HepG2 (cell line): ENCODE measurements at regions not wholly inside any gene's neighbourhood (a gene's known extent, or its start where the extent isn't known, plus 50 kb on each side); places are given as distances from the start of the nearest gene placed in this dataset.

Experiments
- ATAC-seq: fragments of 200-7000 bp; cut with Tn5 transposase; 3 replicates; pipeline ENCODE4 v1.9.1; 2020; ENCODE audit warnings: mild to moderate bottlenecking, moderate library complexity
- BruUV-seq: library from RNA; stranded (reverse); fragments of 400-500 nt; replicated peaks from 2 replicates; lab custom pipeline; 2021; lab: Mats Ljungman, UMichigan
- CTCF ChIA-PET: fragments of 300-600 bp; formaldehyde crosslinking; extraction: SDS; loops from one replicate; lab custom pipeline; 2021; ENCODE audit warnings: low total read pairs, inconsistent platforms, low intra/inter-chr PET ratio; lab: Yijun Ruan, JAX
- POLR2A ChIA-PET: fragments of 350-600 bp; sonication (Branson Sonifier 250); formaldehyde crosslinking; loops from one replicate; lab custom pipeline; 2020; ENCODE audit warnings: antibody characterized with exemption, inconsistent platforms; lab: Yijun Ruan, JAX
- DNase-seq: peaks from one replicate; pipeline ENCODE4 v3.0.0-alpha.2; 2015; ENCODE audit warnings: low spot score
- FAIRE-seq: peaks from 3 replicates; lab custom pipeline; 2011; peaks lifted over from hg19 to GRCh38; lab: Jason Lieb, UNC
- H2AFZ ChIP-seq: one replicate; pipeline ENCODE4 v1.6.1; 2011; ENCODE audit warnings: low read length, inconsistent platforms
- H3K27ac ChIP-seq: fragments of 300-600 bp; 3 replicates; pipeline ENCODE4 v1.8.0; 2011; ENCODE audit warnings: mixed run types, mild to moderate bottlenecking, mixed read lengths, low read length, inconsistent platforms; ENCODE audit not compliant: insufficient read depth; ENCODE audit errors: extremely low read length
- H3K27me3 ChIP-seq, 2 experiments: fragments of 200-600 bp in 1 of 2; 2 replicates in 1 of 2; 3 replicates in 1 of 2; pipeline versions ENCODE4 v1.6.0 to v1.8.0; 2011; ENCODE audit warnings: low read length in 2 of 2, mild to moderate bottlenecking in 2 of 2, moderate library complexity in 2 of 2, inconsistent platforms in 1 of 2; ENCODE audit not compliant: insufficient read depth in 2 of 2, control insufficient read depth in 1 of 2
- H3K36me3 ChIP-seq, 2 experiments: fragments of 200-600 bp in 1 of 2; replicated peaks in 1 of 2; 2 replicates in 1 of 2; 3 replicates in 1 of 2; pipeline versions ENCODE4 v1.5.1 to v1.8.0; 2011; ENCODE audit warnings: low read length in 2 of 2, inconsistent platforms in 1 of 2; ENCODE audit not compliant: insufficient read depth in 2 of 2, control insufficient read depth in 1 of 2
- H3K4me1 ChIP-seq: 2 replicates; pipeline ENCODE4 v1.5.1; 2012; ENCODE audit warnings: low read length, inconsistent platforms; ENCODE audit not compliant: insufficient read depth
- H3K4me2 ChIP-seq: 2 replicates; pipeline ENCODE4 v1.6.0; 2011; ENCODE audit warnings: low read depth, low read length, inconsistent platforms
- H3K4me3 ChIP-seq, 3 experiments: fragments of 200-600 bp in 1 of 3; sonication (generic), shearing (Covaris generic) in 1 of 3; replicated peaks in 1 of 3; 2 replicates each; pipeline ENCODE4 v1.5.1; 2011 to 2016; ENCODE audit warnings: low read length in 3 of 3, inconsistent platforms in 2 of 3, low read depth in 2 of 3, mild to moderate bottlenecking in 2 of 3, control low read depth in 1 of 3, mixed read lengths in 1 of 3; ENCODE audit not compliant: insufficient read depth in 1 of 3
- H3K79me2 ChIP-seq: one replicate; pipeline ENCODE4 v1.6.1; 2011; ENCODE audit warnings: low read length, inconsistent platforms; ENCODE audit not compliant: insufficient read depth
- H3K9ac ChIP-seq: 2 replicates; pipeline ENCODE4 v1.6.0; 2011; ENCODE audit warnings: mild to moderate bottlenecking, low read depth, low read length, inconsistent platforms; ENCODE audit not compliant: insufficient read depth
- H3K9me3 ChIP-seq: 2 replicates; pipeline ENCODE4 v1.5.1; 2012; ENCODE audit warnings: mild to moderate bottlenecking, low read length
- H4K20me1 ChIP-seq: 2 replicates; pipeline ENCODE4 v1.6.0; 2011; ENCODE audit warnings: inconsistent platforms, mild to moderate bottlenecking, low read length, moderate library complexity; ENCODE audit not compliant: insufficient read depth
- CAMTA2 ChIP-seq: sonication (generic); formaldehyde crosslinking; IDR thresholded peaks from 2 replicates; pipeline ENCODE4 v1.4.0; 2020; ENCODE audit warnings: mild to moderate bottlenecking, missing genetic modification reagents, borderline replicate concordance
- DNMT1 ChIP-seq: sonication (generic); formaldehyde crosslinking; IDR thresholded peaks from 2 replicates; pipeline ENCODE4 v1.5.1; 2020; ENCODE audit warnings: mild to moderate bottlenecking, missing genetic modification reagents
- HCFC1 ChIP-seq: fragments of 150-350 bp; IDR thresholded peaks from 2 replicates; pipeline ENCODE4 v1.6.1; 2014; ENCODE audit warnings: low read depth, low read length
- MAFF ChIP-seq: IDR thresholded peaks from 2 replicates; pipeline ENCODE4 v1.6.1; 2011; ENCODE audit warnings: low read depth, low read length, improper control_type of control experiment
- MAFK ChIP-seq, 2 experiments: IDR thresholded peaks in 1 of 2; conservative IDR thresholded peaks in 1 of 2; 2 replicates each; pipeline ENCODE4 v1.6.1; 2011; ENCODE audit warnings: improper control_type of control experiment in 2 of 2, low read length in 2 of 2
- NR3C1 ChIP-seq: sonication (generic); formaldehyde crosslinking; IDR thresholded peaks from 2 replicates; pipeline ENCODE4 v1.4.0; 2020; ENCODE audit warnings: missing genetic modification reagents
- PRPF4 ChIP-seq: fragments of 200-400 bp; formaldehyde crosslinking; IDR thresholded peaks from 2 replicates; pipeline ENCODE4 v1.6.1; 2016; ENCODE audit warnings: low read length, low read depth; ENCODE audit not compliant: poor library complexity, severe bottlenecking
- RFX1 ChIP-seq: fragments of 450-650 bp; IDR thresholded peaks from 2 replicates; pipeline ENCODE4 v1.6.1; 2017
- TAF1 ChIP-seq: sonication (generic); formaldehyde crosslinking; IDR thresholded peaks from 2 replicates; pipeline ENCODE4 v1.4.0; 2020; ENCODE audit warnings: missing genetic modification reagents
- YEATS2 ChIP-seq: sonication (generic); formaldehyde crosslinking; IDR thresholded peaks from 2 replicates; pipeline ENCODE4 v1.4.0; 2020; ENCODE audit warnings: missing genetic modification reagents, borderline replicate concordance
- ZNF274 ChIP-seq: sonication (generic); formaldehyde crosslinking; IDR thresholded peaks from 2 replicates; pipeline ENCODE4 v1.5.1; 2020; ENCODE audit warnings: mild to moderate bottlenecking, missing genetic modification reagents
- ZNF503 ChIP-seq: sonication (generic); formaldehyde crosslinking; IDR thresholded peaks from 2 replicates; pipeline ENCODE4 v1.4.0; 2020; ENCODE audit warnings: missing genetic modification reagents
- WGBS: methylation state at CpG from one replicate; pipeline ENCODE4 v1.1.6; 2017; ENCODE audit warnings: low lambda C conversion rate; 5-methylcytosine and 5-hydroxymethylcytosine counted together
- in situ Hi-C: cut with HindIII; loops from 2 replicates; pipeline ENCODE4 v1.10.0; 2017; ENCODE audit warnings: low pct_unique_long_range_greater_than_20kb; ENCODE audit not compliant: extremely low pct_ligation_motif_present
- intact Hi-C: fragments of 100-400 bp; cut with micrococcal nuclease; formaldehyde crosslinking; loops from one replicate; pipeline ENCODE4 v1.10.0; 2022; ENCODE audit not compliant: unreplicated experiment
- TF ChIP-seq, protein P1 (sequence below), 2 experiments: IDR thresholded peaks; 2 replicates each; pipeline ENCODE4 v1.6.1; 2011 to 2012; ENCODE audit warnings: low read length in 2 of 2, borderline replicate concordance in 1 of 2, low read depth in 1 of 2, mild to moderate bottlenecking in 1 of 2, moderate library complexity in 1 of 2

GRCh38 chr5:29770936-29771335 lies 1422.5 kb upstream of the CDH6 start (continued):
- TF ChIP-seq ZNF503 = no peak
- TF ChIP-seq, all 625 proteins: peak for 0

GRCh38 chr5:29769474-29769873 lies 1424.0 kb upstream of the CDH6 start:
- ATAC-seq (no peak), DNase-seq (no peak), FAIRE-seq (no peak)
- POLR2A ChIA-PET = no interaction called here
- Histone ChIP-seq H3K4me3 (no peak overlapping the region), H3K4me2 (no peak overlapping the region), H4K20me1 (no peaks in the 10 kb centered on the region), H3K9me3 (no peaks in the 10 kb centered on the region), H3K27ac (no peak overlapping the region), H3K79me2 (no peaks in the 10 kb centered on the region), H2AFZ (no peak overlapping the region), H3K27me3 (no peaks in the 10 kb centered on the region), H3K9ac (no peak overlapping the region), H3K36me3 (no peaks in the 10 kb centered on the region), H3K4me1 (no peaks in the 10 kb centered on the region)
- intact Hi-C loops (no loop called here), in situ Hi-C loops (no loop called here)
- WGBS = 95% methylated on average over 5 of the region's 5 CpGs
- BruUV-seq = no TSS peak
- CTCF ChIA-PET = no interaction called here
- TF ChIP-seq CAMTA2 (no peak), MAFK (conservative IDR thresholded peaks at IDR 0.05 in 1 of 2, IDR thresholded peaks at IDR 0.05 in 1 of 2; ENCODE audit: low read length in 2 of 2) (peak; percentile 47 to 69; a peak in 3 of 4 replicates), MAFF (peak; percentile 40; the same call in 1 of the 2 replicates)

- H3K36me3 ChIP-seq = no peaks in the 10 kb centered on the region
- CTCF ChIA-PET = no interaction called here
- FAIRE-seq = peak; percentile 95
- peaks cover 34% of the 10 kb centered on the region for H3K4me1 ChIP-seq
- POLR2A ChIA-PET = no interaction called here
- peak; percentile 100 for ATAC-seq
- intact Hi-C loops = loop anchor here (1.0 to 5.0 kb wide), 2 partner anchors 21 to 43 kb away; no protein-coding TSS in a partner anchor
- H3K4me2 ChIP-seq = peak overlapping the region; percentile 82
- H4K20me1 ChIP-seq = no peaks in the 10 kb centered on the region
- in situ Hi-C loops = no loop called here
- DNase-seq = peak; percentile 97
- BruUV-seq = no TSS peak
- no peaks in the 10 kb centered on the region for H3K9me3 ChIP-seq
- H3K4me3 ChIP-seq = peak overlapping the region in 2 of 3 experiments; percentile 19 to 63; a peak in 2 of 6 replicates
- peak overlapping the region; percentile 34; the same call in 1 of the 2 replicates for H3K9ac ChIP-seq
- 2% methylated on average over 3 of the region's 3 CpGs for WGBS
- peak overlapping the region; percentile 80 for H3K27ac ChIP-seq
- no peak overlapping the region for H2AFZ ChIP-seq
- no peaks in the 10 kb centered on the region for H3K27me3 ChIP-seq
- no peaks in the 10 kb centered on the region for H3K79me2 ChIP-seq
- TF ChIP-seq, protein P1, sequence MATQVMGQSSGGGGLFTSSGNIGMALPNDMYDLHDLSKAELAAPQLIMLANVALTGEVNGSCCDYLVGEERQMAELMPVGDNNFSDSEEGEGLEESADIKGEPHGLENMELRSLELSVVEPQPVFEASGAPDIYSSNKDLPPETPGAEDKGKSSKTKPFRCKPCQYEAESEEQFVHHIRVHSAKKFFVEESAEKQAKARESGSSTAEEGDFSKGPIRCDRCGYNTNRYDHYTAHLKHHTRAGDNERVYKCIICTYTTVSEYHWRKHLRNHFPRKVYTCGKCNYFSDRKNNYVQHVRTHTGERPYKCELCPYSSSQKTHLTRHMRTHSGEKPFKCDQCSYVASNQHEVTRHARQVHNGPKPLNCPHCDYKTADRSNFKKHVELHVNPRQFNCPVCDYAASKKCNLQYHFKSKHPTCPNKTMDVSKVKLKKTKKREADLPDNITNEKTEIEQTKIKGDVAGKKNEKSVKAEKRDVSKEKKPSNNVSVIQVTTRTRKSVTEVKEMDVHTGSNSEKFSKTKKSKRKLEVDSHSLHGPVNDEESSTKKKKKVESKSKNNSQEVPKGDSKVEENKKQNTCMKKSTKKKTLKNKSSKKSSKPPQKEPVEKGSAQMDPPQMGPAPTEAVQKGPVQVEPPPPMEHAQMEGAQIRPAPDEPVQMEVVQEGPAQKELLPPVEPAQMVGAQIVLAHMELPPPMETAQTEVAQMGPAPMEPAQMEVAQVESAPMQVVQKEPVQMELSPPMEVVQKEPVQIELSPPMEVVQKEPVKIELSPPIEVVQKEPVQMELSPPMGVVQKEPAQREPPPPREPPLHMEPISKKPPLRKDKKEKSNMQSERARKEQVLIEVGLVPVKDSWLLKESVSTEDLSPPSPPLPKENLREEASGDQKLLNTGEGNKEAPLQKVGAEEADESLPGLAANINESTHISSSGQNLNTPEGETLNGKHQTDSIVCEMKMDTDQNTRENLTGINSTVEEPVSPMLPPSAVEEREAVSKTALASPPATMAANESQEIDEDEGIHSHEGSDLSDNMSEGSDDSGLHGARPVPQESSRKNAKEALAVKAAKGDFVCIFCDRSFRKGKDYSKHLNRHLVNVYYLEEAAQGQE (IDR thresholded peaks at IDR 0.05; ENCODE audit: borderline replicate concordance in 1 of 2, low read depth in 1 of 2, low read length in 2 of 2) = no peak; a peak in 1 of 4 replicates
- TF ChIP-seq YEATS2 = peak; percentile 52; the same call in 1 of the 2 replicates
- TF ChIP-seq PRPF4 = no peak
- no peak for TF ChIP-seq HCFC1
- no peak for TF ChIP-seq NR3C1
- TF ChIP-seq RFX1 = no peak
- no peak for TF ChIP-seq TAF1
- no peak for TF ChIP-seq ZNF274 (CRISPR knock-in tag)
- TF ChIP-seq DNMT1 (CRISPR knock-in tag) = no peak
Measured at GRCh38 chr5:29758986-29759421, 1434.5 kb upstream of the CDH6 start.
